ENCODE measurements at regions not wholly inside any gene's neighbourhood (a gene's known extent, or its start where the extent isn't known, plus 50 kb on each side); places are given as distances from the start of the nearest gene placed in this dataset.

GRCh38 chr10:43971981-43972380 is 323.3 kb upstream of the ZNF32 start:
- no peak for TF ChIP-seq CTCF (IDR thresholded peaks at IDR 0.05; ENCODE audit: insufficient read depth, low read depth, low read length, missing control alignments)
- no peak overlapping the region for H3K4me3 ChIP-seq (ENCODE audit: low read length)

GRCh38 chr10:43971306-43971705 is 322.6 kb upstream of the ZNF32 start:
- no peak for TF ChIP-seq CTCF (IDR thresholded peaks at IDR 0.05; ENCODE audit: insufficient read depth, low read depth, low read length, missing control alignments)
- no peak for DNase-seq (ENCODE audit: low read depth)
- H3K4me3 ChIP-seq (ENCODE audit: low read length) = no peak overlapping the region

More at GRCh38 chr10:43971981-43972380, 323.3 kb upstream of the ZNF32 start:
- no peak for DNase-seq (ENCODE audit: low read depth)

GRCh38 chr10:43970717-43971116 is 322.0 kb upstream of the ZNF32 start:
- DNase-seq (ENCODE audit: low read depth) = no peak
- no peak for TF ChIP-seq CTCF (IDR thresholded peaks at IDR 0.05; ENCODE audit: insufficient read depth, low read depth, low read length, missing control alignments)
- H3K4me3 ChIP-seq (ENCODE audit: low read length) = no peak overlapping the region

GRCh38 chr10:43970018-43970698 is 321.5 kb upstream of the ZNF32 start:
- TF ChIP-seq CTCF (IDR thresholded peaks at IDR 0.05; ENCODE audit: insufficient read depth, low read depth, low read length, missing control alignments) = no peak
- DNase-seq (ENCODE audit: low read depth) = no peak
- H3K4me3 ChIP-seq (ENCODE audit: low read length) = no peak overlapping the region

- H3K4me3 ChIP-seq (ENCODE audit: low read length) = no peak overlapping the region
- TF ChIP-seq CTCF (IDR thresholded peaks at IDR 0.05; ENCODE audit: insufficient read depth, low read depth, low read length, missing control alignments) = no peak
- DNase-seq (ENCODE audit: low read depth) = no peak
Observed at GRCh38 chr10:43969506-43969905, 320.8 kb upstream of the ZNF32 start.

GRCh38 chr10:43968961-43969360 is 320.3 kb upstream of the ZNF32 start:
- H3K4me3 ChIP-seq (ENCODE audit: low read length) = no peak overlapping the region
- no peak for DNase-seq (ENCODE audit: low read depth)
- no peak for TF ChIP-seq CTCF (IDR thresholded peaks at IDR 0.05; ENCODE audit: insufficient read depth, low read depth, low read length, missing control alignments)

GRCh38 chr10:43968076-43968475 is 319.4 kb upstream of the ZNF32 start:
- no peak overlapping the region for H3K4me3 ChIP-seq (ENCODE audit: low read length)
- DNase-seq (ENCODE audit: low read depth) = no peak
- TF ChIP-seq CTCF (IDR thresholded peaks at IDR 0.05; ENCODE audit: insufficient read depth, low read depth, low read length, missing control alignments) = no peak

All from epithelial cell of esophagus (primary cell).